IMR-90 (cell line): ENCODE measurements at regions not wholly inside any gene's neighbourhood (a gene's known extent, or its start where the extent isn't known, plus 50 kb on each side); places are given as distances from the start of the nearest gene placed in this dataset.

Source experiments
- ATAC-seq: fragments of 200-7000 bp; cut with Tn5 transposase; 2 replicates; pipeline ENCODE4 v1.9.1; 2020; ENCODE audit warnings: low read depth, mild to moderate bottlenecking, moderate library complexity
- BruUV-seq: library from RNA; stranded (reverse); fragments of 400-500 nt; replicated peaks from 2 replicates; lab custom pipeline; 2021; lab: Mats Ljungman, UMichigan
- CTCF ChIA-PET: fragments of 300-600 bp; formaldehyde crosslinking; extraction: SDS; loops from one replicate; lab custom pipeline; 2021; ENCODE audit warnings: antibody characterized with exemption; lab: Yijun Ruan, JAX
- POLR2A ChIA-PET: fragments of 300-600 bp; sonication (Branson Sonifier 250); formaldehyde crosslinking; loops from one replicate; lab custom pipeline; 2022; ENCODE audit warnings: antibody characterized with exemption; ENCODE audit not compliant: unreplicated experiment; lab: Charles Lee
- DNase-seq: peaks from one replicate; pipeline ENCODE4 v3.0.0; 2013
- H2AFZ ChIP-seq: replicated peaks from 2 replicates; pipeline ENCODE3; 2013; ENCODE audit warnings: low read length, mild to moderate bottlenecking; ENCODE audit not compliant: poor library complexity
- H2AK5ac ChIP-seq: 2 replicates; pipeline ENCODE4 v1.6.1; 2013; ENCODE audit warnings: low read depth, low read length, inconsistent platforms
- H2AK9ac ChIP-seq: replicated peaks from 2 replicates; pipeline ENCODE3; 2013; ENCODE audit warnings: mild to moderate bottlenecking, low read depth, low read length, moderate library complexity; ENCODE audit not compliant: poor library complexity
- H2BK120ac ChIP-seq: 2 replicates; pipeline ENCODE4 v1.6.1; 2013; ENCODE audit warnings: low read depth, low read length, inconsistent platforms
- H2BK15ac ChIP-seq: 3 replicates; pipeline ENCODE4 v1.6.1; 2013; ENCODE audit warnings: low read depth, low read length, inconsistent platforms
- H2BK20ac ChIP-seq: 2 replicates; pipeline ENCODE4 v1.6.1; 2013; ENCODE audit warnings: low read depth, mild to moderate bottlenecking, inconsistent platforms, low read length, moderate library complexity
- H2BK5ac ChIP-seq: 2 replicates; pipeline ENCODE4 v1.6.1; 2013; ENCODE audit warnings: mild to moderate bottlenecking, low read depth, low read length, inconsistent platforms; ENCODE audit not compliant: poor library complexity, severe bottlenecking
- H3K14ac ChIP-seq: replicated peaks from 2 replicates; pipeline ENCODE4 v1.6.1; 2013; ENCODE audit warnings: low read depth, low read length, inconsistent platforms
- H3K18ac ChIP-seq: 2 replicates; pipeline ENCODE4 v1.6.1; 2013; ENCODE audit warnings: low read depth, low read length, control low read depth
- H3K23ac ChIP-seq: 2 replicates; pipeline ENCODE4 v1.6.1; 2013; ENCODE audit warnings: low read depth, low read length, inconsistent platforms
- H3K27ac ChIP-seq: 2 replicates; pipeline ENCODE4 v1.5.1; 2013; ENCODE audit warnings: mild to moderate bottlenecking, control low read depth, low read length; ENCODE audit not compliant: insufficient read depth
- H3K27me3 ChIP-seq: 2 replicates; pipeline ENCODE4 v1.6.1; 2013; ENCODE audit warnings: low read length; ENCODE audit not compliant: control insufficient read depth, insufficient read depth
- H3K36me3 ChIP-seq: 2 replicates; pipeline ENCODE4 v1.6.1; 2013; ENCODE audit warnings: low read length, mixed read lengths; ENCODE audit not compliant: control insufficient read depth, insufficient read depth
- H3K4ac ChIP-seq: 2 replicates; pipeline ENCODE4 v1.6.1; 2013; ENCODE audit warnings: low read depth, low read length, inconsistent platforms
- H3K4me1 ChIP-seq: 2 replicates; pipeline ENCODE4 v1.6.1; 2013; ENCODE audit warnings: low read length, mixed read lengths; ENCODE audit not compliant: control insufficient read depth, insufficient read depth
- H3K4me2 ChIP-seq: 2 replicates; pipeline ENCODE4 v1.6.1; 2013; ENCODE audit warnings: low read depth, mild to moderate bottlenecking, control low read depth, low read length, moderate library complexity
- H3K4me3 ChIP-seq: 2 replicates; pipeline ENCODE4 v1.5.1; 2013; ENCODE audit warnings: low read depth, mild to moderate bottlenecking, control low read depth, low read length, moderate library complexity; ENCODE audit not compliant: insufficient read depth
- H3K56ac ChIP-seq: 2 replicates; pipeline ENCODE4 v1.6.1; 2013; ENCODE audit warnings: low read length, inconsistent platforms; ENCODE audit not compliant: insufficient read depth; ENCODE audit errors: extremely low read depth
- H3K79me1 ChIP-seq, 2 experiments: 2 replicates each; pipeline ENCODE4 v1.6.1; 2013; ENCODE audit warnings: low read length in 2 of 2, inconsistent platforms in 1 of 2, low read depth in 1 of 2
- H3K9ac ChIP-seq: 2 replicates; pipeline ENCODE4 v1.6.1; 2013; ENCODE audit warnings: low read depth, low read length, control low read depth
- H3K9me1 ChIP-seq: 2 replicates; pipeline ENCODE4 v1.6.1; 2013; ENCODE audit warnings: low read length, inconsistent platforms; ENCODE audit not compliant: insufficient read depth
- H3K9me3 ChIP-seq: 2 replicates; pipeline ENCODE4 v1.6.1; 2013; ENCODE audit warnings: low read length; ENCODE audit not compliant: control insufficient read depth, insufficient read depth
- H4K20me1 ChIP-seq: 2 replicates; pipeline ENCODE4 v1.6.1; 2013; ENCODE audit warnings: low read length, inconsistent platforms; ENCODE audit not compliant: insufficient read depth
- H4K5ac ChIP-seq: 2 replicates; pipeline ENCODE4 v1.6.1; 2013; ENCODE audit warnings: mild to moderate bottlenecking, low read depth, low read length, control low read depth
- H4K8ac ChIP-seq, 2 experiments: 2 replicates each; pipeline ENCODE4 v1.6.1; 2013; ENCODE audit warnings: low read depth in 2 of 2, low read length in 2 of 2, control low read depth in 1 of 2, inconsistent platforms in 1 of 2
- H4K91ac ChIP-seq: 2 replicates; pipeline ENCODE4 v1.6.1; 2013; ENCODE audit warnings: low read depth, low read length, inconsistent platforms; ENCODE audit not compliant: insufficient read depth
- FOS ChIP-seq: fragments of 150-350 bp; IDR thresholded peaks from 2 replicates; pipeline ENCODE4 v1.6.1; 2016; ENCODE audit warnings: low read depth, low read length
- MAZ ChIP-seq: IDR thresholded peaks from 2 replicates; pipeline ENCODE4 v1.6.1; 2012; ENCODE audit warnings: low read depth, mild to moderate bottlenecking, low read length, improper control_type of control experiment, moderate library complexity, borderline replicate concordance
- NFE2L2 ChIP-seq: fragments of 150-350 bp; IDR thresholded peaks from 2 replicates; pipeline ENCODE4 v1.6.1; 2016; ENCODE audit warnings: low read depth, mild to moderate bottlenecking, low read length
- RCOR1 ChIP-seq: IDR thresholded peaks from 2 replicates; pipeline ENCODE4 v1.6.1; 2012; ENCODE audit warnings: mild to moderate bottlenecking, low read length, improper control_type of control experiment; ENCODE audit not compliant: insufficient replicate concordance
- WGBS, 2 experiments: methylation state at CpG; one replicate each; pipeline versions ENCODE4 v1.1.5 to v1.1.7; 2013; ENCODE audit warnings: missing lambda C conversion rate in 2 of 2; ENCODE audit not compliant: insufficient read length in 1 of 2; ENCODE audit errors: extremely low coverage in 2 of 2; 5-methylcytosine and 5-hydroxymethylcytosine counted together
- dilution Hi-C: fragments of 300-500 bp; cut with HindIII; formaldehyde crosslinking; loops from one replicate; pipeline ENCODE4 v1.14.3; 2018; ENCODE audit warnings: low sequenced_read_pairs; ENCODE audit not compliant: unreplicated experiment
- in situ Hi-C: fragments of 300-500 bp; cut with MboI; formaldehyde crosslinking; loops from 3 replicates; pipeline ENCODE4 v1.14.3; 2019; ENCODE audit warnings: low sequenced_read_pairs, inconsistent platforms, mixed read lengths
- intact Hi-C: fragments of 100-400 bp; cut with micrococcal nuclease; formaldehyde crosslinking; loops from 2 replicates; pipeline ENCODE4 v1.10.0; 2022

GRCh38 chr16:48910214-48910613 is 300.2 kb upstream of the N4BP1 start:
- H4K20me1 ChIP-seq = no peaks in the 10 kb centered on the region
- no peaks in the 10 kb centered on the region for H3K4me1 ChIP-seq
- no peak overlapping the region for H3K4me3 ChIP-seq
- no peak overlapping the region for H3K56ac ChIP-seq
- no peak overlapping the region for H3K27ac ChIP-seq
- H2BK120ac ChIP-seq = no peak overlapping the region
- dilution Hi-C loops = no loop called here
- peaks cover 8% of the 10 kb centered on the region for H3K27me3 ChIP-seq
- TF ChIP-seq MAZ = no peak
- TF ChIP-seq RCOR1 = no peak
- TF ChIP-seq NFE2L2 = no peak
- no peak for TF ChIP-seq FOS
- ATAC-seq (no peak), DNase-seq (no peak)
- intact Hi-C loops = no loop called here
- no peak overlapping the region for H2BK15ac ChIP-seq
- H2AFZ ChIP-seq = no peak overlapping the region
- no peak overlapping the region for H2BK5ac ChIP-seq
- no peaks in the 10 kb centered on the region for H3K36me3 ChIP-seq
- ChIA-PET CTCF (interaction anchor here (0.6 kb wide), 1 partner anchor 55 kb away, joined by 10 read pairs; no protein-coding TSS in a partner anchor), POLR2A (no interaction called here)
- H3K4me2 ChIP-seq = no peak overlapping the region
- H3K14ac ChIP-seq = no peak overlapping the region
- no peak overlapping the region for H4K5ac ChIP-seq
- H3K4ac ChIP-seq = no peak overlapping the region
- no peaks in the 10 kb centered on the region for H3K79me1 ChIP-seq
- no peak overlapping the region for H2AK5ac ChIP-seq
- no peak overlapping the region for H4K8ac ChIP-seq
- H4K91ac ChIP-seq = no peak overlapping the region
- H3K9me1 ChIP-seq = no peaks in the 10 kb centered on the region
- no peak overlapping the region for H2AK9ac ChIP-seq
- in situ Hi-C loops = no loop called here
- H2BK20ac ChIP-seq = no peak overlapping the region
- no peaks in the 10 kb centered on the region for H3K9me3 ChIP-seq
- no TSS peak for BruUV-seq
- H3K23ac ChIP-seq = no peak overlapping the region
- no peak overlapping the region for H3K18ac ChIP-seq
- WGBS, 2 experiments = no CpG with 5 or more reads among the region's 3 CpGs
- no peak overlapping the region for H3K9ac ChIP-seq
